CD4-positive, alpha-beta T cell treated with Interleukin-4 for 1 hour (primary cell): ENCODE measurements at regions not wholly inside any gene's neighbourhood (a gene's known extent, or its start where the extent isn't known, plus 50 kb on each side); places are given as distances from the start of the nearest gene placed in this dataset.
"Not testable (repeated sequence)": the region's sequence is repeated elsewhere in the genome, so short reads cannot be mapped to it uniquely, and the experiment has no call there.

Source experiments
- DNase-seq, 2 donors: peaks; one replicate each; pipeline ENCODE4 v3.0.0-alpha.2; 2020 to 2022

DNA sequence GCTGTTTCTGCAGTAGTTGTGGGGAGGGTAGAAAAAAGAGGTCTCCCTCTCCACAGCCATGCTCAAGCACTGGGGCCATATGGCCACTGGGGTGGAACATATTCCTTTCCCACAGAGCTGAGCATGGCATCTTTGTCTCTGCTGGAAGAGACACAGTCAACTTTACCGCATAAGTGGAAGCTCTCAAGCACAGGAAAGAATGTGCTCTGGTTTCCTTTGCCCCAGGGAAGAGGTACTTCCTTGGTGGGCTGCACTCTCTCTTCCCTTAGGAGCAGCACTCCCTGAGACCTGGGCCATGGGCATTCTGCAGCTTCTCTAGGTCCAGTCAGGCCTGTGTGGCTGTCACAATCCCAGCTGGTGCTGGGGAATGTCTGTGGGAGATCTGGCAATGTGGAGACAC, 168.5 kb upstream of the ACTBL2 start:
- DNase-seq = no peak

DNA sequence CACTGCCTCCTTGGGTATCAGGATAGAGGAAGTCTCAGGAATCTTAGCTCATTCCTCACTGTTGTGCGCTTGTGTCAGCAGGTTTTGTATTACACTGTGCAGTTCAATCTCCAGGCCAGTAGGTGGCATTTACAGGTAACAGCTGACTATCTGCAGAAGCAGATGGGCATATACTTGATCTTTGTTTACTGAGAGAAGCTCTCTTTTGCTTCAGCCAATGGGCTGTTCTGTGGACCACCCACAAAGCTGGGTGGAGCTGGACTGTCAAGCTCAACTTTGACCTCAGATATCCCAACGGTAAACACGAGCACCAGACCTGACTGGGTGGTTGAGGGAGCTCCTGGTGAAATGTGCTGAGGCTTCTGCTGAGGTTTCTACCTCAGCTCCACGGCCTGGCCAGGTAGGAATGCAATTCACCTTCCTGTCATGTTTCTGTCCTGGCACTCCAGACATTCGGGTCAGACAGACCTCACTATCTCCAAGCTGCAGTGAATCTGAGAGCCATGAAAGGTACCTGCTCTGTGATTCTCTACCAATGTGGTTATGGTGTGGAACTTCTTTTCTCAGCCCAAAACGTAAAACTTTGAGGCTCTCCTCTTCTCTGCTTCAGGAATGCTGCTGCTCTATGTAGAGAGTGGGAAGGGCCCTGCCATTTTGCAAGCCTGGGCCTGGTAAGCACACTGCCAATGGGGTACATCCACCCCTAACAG, 167.9 kb upstream of the ACTBL2 start:
- peak; percentile 12 to 24 for DNase-seq

DNA sequence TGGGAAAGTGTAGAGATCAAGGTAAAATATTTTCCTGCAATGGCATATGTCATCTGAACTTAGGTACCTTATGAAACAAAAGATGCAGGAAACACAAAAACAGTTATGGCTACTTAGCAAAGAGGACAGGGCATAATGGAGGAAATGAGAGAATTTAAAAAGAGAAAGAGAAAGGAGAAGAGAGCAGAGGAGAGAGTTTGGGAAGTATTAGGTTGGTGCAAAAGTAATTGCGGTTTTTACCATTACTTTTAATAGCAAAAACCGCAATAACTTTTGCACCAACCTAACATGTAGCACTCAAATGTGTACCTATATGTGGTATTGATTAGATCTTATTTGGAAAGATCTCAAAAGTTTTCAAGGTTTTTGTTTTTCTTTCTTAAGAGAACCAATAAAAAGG, 160.1 kb upstream of the ACTBL2 start:
- no peak for DNase-seq

DNA sequence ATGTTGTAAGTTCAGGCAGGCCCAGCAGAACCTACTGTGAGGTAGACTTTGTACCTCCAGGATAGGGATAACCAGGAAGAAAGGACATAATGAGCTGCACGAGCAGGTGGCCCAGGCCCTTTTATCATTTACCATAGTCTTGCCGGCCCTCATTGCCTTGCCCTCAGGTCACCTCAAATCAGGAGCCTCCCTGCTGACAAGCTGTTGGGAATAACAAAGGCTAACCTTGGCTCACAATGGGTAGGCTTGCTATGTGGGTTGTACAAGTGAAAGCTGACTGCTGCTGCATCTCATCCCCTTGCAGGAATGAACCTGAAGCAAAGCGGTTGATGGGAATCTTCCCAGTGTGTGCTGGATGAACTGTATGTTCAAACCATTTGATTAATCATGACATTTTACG, 159.5 kb upstream of the ACTBL2 start:
- DNase-seq = no peak

DNA sequence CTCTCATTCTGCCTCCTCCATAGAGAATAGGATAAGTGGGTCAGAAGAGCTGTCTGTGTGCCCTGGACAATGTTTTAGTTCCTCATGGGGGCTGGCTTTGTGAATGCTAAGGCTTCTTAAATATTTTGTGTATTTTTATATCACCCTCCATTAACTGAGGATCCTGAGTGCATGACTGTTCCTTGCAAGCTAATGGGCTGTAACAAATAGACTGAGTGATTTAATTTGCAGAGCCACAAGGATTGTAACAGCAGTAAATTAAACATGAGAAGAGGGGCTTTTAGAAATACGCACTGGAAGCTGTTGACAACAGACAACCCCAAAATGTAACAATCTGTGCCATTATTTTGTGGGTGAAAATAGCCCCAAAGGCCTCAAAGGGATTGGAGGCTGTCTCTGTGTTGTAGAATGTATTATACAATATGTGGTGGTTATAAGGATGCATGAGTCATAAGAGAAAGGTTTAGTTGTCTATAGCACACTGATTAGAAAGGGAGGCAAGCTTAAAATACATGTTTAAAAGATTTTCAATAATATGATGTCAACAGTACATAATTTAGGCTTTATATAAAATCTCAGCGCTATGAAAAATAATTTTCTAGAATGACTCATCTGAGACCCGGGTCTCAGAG, 152.7 kb upstream of the ACTBL2 start:
- DNase-seq = no peak

DNA sequence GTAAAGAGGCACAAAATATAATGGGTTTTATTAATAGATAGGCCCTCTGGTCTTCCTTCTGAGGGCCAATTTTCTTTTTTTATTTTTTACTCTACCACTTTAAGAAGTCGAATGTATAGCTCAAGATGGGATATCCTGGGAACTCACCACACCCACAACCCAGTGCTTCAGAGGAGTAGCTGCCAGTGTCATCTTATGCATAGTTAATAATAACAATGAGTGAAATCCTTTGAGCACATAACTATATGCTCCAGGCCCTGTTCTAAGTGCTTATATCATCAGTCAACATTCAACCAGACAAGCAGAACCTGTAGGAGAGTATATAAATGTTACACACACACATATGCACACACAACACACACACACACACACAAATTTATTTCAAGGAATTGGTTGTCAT, 150.3 kb upstream of the ACTBL2 start:
- DNase-seq = no peak

DNA sequence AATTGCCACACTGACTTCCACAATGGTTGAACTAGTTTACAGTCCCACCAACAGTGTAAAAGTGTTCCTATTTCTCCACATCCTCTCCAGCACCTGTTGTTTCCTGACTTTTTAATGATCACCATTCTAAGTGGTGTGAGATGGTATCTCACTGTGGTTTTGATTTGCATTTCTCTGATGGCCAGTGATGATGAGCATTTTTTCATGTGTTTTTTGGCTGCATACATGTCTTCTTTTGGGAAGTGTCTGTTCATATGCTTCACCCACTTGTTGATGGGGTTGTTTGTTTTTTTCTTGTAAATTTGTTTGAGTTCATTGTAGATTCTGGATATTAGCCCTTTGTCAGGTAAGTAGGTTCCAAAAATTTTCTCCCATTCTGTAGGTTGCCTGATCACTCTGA, 148.5 kb upstream of the ACTBL2 start:
- DNase-seq = not testable (repeated sequence)

DNA sequence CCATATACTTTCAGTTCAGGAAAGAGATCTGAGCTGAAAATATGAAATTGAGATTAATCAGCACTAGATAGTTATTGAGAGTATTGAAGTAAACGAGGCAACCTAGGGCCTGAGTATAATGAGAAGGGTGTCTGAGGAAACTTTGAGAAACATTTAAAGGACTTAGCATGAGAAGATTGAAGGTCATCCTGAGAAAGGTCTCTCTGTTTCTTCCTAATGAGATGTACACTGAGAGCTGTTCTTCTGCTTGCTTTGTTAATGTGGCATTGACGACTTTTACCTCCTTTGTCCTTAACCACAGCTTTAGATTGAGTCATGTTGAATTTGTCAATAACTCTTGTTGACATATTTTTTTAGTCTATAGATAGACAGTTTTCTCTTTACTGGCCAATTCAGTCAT, 145.1 kb upstream of the ACTBL2 start:
- no peak for DNase-seq

DNA sequence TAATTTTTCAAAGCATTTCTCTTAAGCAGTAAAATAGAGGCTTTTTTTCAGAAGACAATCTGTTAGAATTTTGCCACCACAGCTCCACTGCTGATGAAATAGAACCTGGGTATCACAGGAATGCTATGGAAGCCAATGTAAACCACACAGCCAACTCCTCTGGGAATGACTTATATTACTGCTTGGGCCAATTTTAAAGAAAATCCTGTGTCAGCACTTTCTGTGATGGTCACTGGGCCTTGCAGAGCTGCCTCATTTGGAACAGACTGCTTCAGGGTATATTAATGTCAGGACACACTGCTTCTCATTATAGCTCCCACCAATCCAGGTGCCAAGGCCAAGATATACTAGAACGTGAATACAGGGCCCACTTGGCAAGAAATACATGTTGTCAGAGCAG, 144.1 kb upstream of the ACTBL2 start:
- DNase-seq = no peak

DNA sequence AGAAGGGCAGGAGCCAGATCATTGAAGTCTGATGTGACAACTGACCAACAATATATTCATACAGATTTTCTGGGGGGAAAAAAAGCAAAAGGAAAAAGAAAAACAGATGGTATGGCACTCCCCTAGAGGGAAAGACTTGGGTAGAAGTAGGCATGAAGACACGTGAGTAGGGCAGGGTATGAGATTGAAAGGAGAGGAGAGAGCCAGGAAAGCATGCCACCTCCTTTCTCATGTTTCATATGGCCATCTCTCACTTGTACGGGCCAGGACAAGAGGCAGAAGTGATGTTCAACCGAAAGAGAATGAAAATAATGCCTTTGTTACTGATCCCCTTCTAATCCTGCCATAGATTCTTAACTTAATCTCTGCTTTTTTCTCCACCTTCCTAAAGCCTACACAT, 139.0 kb upstream of the ACTBL2 start:
- no peak for DNase-seq

DNA sequence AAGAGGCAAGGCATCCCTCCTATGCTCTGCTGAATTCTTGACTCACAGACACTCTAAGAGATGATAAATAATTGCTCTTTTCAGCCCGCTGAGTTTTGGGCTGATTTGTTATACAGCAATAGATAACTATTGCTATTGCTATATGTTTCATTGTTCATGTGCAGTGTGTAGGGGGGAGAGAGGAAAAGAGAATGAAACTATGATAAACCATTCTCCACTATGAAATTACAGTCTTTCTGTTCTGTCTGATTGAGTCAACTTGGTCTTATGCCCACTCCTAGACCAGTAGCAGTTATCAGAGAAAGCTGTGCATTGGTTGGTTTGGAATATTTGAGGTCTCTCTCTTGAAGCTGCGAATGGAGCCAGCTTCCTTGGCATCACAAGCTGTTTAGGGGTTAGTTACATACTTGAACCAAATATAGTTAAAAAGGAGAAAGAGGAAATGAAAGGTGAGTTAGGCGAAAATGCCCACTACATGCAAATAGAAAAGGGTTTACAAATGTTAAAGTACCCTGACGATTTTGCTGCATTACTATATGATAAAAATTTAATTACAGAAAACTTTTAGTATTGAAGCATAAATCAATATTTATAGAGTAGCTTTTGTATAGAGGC, 136.3 kb upstream of the ACTBL2 start:
- DNase-seq = no peak

DNA sequence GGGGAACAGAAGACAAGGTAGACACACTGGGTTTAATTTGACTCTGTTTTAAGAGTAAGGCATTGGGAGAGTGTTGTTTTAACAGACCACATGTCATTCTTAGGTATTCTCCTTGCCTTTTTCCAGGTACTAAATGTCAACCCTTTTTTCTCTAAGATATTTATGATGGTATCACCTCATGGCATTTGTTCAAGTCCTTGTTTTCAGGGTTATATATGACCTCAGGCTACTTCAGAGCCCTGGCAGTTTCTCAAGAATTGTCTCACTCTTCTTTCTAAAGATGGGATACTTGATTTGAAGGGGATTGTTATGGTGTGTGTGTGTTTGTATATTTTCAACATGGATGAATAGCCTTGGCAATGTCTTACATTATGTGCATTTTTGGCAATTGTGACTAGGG, 131.1 kb upstream of the ACTBL2 start:
- DNase-seq = no peak

DNA sequence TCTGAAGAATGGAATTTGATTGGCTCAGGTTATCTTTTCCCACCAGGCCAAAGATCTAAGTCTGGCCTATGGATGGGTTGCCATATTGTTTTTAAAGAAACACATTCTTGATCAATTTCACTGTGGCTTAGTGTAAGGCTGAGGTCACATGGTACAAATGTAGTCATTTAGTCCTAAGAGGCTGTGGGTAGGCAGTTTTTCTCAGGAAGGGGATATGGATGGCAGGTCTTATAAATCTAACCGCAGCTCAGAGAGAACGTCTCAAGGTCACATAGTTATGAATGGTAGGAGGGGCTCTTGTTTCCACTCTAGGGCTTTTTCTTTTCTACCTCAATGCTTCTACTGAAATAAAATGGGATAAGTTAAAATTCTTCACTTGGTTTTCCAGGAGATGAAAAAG, 128.6 kb upstream of the ACTBL2 start:
- DNase-seq = no peak

DNA sequence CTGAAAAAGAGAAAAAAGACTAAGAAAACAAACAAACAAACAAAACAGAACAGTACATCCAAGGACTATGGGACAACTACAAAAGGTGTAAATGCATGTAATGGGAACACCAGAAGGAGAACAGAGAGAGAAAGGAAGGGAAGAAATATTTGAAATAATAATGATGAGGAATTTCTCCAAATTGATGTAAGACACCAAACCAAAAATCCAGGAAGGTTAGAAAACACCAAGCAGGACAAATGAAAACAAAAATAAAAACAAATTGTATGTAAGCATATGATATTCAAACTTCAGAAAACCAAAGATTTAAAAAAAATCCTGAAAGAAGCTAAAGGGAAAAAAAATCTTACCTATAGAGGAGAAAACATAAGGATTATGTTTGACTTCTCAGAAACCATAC, 125.9 kb upstream of the ACTBL2 start:
- no peak for DNase-seq

DNA sequence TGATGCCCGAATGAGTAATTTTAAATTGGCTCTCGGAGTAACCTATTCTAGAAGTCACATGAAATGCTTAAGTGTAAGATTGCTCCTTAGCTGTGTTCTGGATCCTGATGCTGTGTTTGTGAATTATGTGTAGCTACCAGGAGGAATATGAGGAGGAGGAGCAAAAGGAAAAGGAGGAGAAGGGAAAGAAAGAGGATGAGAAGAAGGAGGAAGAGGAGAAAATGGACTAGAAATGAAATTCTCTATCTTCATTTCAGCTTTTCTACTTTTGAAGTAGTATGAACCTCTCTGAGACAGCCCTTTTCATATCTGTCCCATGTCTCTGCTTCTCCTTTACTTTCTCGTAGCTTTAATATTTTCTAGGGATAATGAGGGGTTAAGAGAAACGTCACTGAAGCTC, 119.4 kb upstream of the ACTBL2 start:
- no peak for DNase-seq

DNA sequence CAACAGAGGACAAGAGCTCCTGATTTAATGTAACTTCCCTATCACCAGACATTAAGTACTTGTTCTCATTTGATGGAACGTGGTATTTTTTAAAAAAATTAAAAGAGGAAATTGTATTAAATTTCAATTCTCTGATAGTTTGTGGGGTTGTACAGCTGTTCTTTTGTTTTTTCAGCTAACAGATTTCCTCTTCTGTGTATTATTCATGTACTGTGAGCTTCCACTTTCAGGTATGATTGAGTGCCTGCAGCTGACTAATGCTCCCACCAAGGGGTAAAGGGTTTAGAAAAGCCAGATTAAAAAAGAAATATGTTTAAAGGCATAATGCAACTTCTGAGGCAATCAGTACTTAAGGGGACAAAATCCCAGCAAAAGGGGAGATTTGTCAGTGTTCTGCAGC, 117.7 kb upstream of the ACTBL2 start:
- DNase-seq = no peak

DNA sequence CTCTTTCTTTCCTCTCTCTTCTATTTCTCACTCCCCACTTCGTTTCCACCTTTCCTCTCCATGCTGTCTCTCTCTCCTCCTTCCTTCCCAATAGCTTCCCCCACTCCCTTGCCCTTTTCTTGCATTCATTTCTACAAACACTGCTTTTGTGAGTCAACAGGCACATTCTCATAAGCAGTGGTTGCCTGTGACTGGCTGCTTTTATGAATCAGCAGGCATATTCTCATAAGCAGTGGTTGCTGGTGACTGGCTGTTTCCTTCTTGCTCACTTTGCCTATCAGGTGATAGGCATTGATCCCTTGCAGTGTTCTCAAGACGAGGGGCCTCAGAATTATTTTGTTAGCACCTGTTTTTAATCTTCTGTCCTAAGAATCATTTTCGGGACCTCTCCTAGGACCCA, 116.1 kb upstream of the ACTBL2 start:
- DNase-seq = no peak

DNA sequence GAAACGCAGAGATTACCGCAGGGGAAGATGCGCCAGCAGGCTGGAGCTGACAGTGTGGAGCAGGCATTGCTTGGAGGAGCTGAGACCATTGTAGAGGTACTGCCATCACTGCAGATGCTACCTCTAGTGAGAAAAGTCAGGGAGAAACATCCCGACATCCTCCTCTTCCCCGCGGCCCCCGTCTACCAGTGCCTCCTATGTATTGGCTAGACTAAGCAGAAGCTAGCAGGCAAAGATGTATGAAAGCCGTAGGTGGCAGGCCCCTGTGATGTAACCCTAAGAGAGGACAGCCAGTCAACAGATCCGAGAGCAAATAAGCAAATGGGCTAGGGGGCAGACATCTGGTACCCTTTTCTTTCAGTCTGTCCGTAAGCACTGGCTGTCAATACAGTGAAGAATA, 115.5 kb upstream of the ACTBL2 start:
- DNase-seq = no peak

DNA sequence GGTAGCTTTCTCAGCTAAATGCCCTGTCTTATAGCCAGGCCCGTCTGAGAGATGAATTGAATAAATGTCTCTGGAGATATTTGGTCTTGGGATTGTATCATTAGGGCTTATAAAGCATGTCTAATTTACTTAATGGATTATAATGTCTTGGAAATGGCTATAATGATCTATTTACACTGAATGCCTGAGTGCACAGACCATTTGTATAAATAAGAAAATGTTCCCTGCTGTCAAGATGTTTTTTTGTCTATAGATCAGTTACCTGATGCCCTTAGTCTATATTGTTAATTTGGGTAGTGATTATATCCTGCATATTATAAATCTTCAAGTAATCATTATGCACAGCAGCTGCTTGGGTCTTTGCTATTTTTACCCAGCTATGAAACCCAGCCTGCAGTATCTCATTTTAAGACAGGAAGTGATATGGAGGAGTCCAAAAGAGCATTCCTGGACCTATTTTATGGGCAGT, 112.9 kb upstream of the ACTBL2 start:
- DNase-seq = no peak

DNA sequence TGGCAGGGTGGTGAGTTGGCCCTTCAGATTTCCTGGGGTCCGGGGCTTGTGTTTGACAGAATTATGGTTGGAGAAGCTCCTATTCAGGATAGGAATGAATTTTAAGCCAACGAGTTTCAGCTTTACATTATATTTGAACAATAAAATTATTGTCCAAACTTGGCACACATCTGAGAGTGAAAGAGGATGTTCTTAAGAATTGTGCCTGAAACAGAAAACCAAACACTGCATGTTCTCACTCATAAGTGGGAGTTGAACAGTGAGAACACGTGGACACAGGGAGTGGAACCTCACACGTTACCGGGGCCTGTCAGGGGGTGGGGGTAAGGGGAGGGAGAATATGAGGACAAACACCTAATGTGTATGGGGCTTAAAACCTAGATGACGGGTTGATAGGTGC, 111.8 kb upstream of the ACTBL2 start:
- DNase-seq = no peak

DNA sequence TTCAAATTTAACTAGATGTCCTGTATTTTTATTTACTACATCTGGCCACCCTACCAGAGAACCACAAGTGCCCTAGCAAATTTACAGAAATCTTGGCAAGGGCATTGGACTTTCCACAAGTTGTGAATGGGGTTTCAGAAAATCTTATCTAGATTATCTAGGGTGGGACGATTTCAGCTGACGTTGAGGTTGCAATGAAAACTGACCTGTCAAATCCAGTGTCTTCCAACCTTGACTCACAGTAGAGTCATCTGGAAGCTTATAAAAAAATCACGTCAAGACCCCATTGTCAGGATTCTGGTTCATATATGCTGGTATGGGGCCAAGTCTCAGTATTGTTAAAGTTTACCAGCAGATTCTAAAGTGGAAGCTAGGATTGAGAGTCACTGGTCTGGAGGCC, 109.6 kb upstream of the ACTBL2 start:
- no peak for DNase-seq

DNA sequence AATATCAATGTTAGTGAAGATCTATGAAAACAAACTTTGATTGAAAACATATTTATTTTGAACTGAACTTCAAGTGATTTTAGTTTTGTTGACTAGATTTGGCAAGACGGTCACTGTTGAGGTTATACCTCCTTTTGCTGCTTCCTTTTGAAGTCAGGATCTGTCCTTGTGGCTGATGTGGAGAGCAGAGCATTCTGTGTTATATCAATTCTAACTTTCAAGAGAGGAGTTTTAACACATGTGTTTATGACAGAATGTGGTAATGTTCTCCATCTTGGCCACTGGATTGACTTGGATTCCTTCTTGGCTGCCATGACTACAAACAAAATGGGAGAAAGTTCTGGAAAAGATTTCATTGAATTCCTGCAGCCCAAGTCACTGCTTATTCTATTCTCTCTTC, 104.0 kb upstream of the ACTBL2 start:
- no peak for DNase-seq

DNA sequence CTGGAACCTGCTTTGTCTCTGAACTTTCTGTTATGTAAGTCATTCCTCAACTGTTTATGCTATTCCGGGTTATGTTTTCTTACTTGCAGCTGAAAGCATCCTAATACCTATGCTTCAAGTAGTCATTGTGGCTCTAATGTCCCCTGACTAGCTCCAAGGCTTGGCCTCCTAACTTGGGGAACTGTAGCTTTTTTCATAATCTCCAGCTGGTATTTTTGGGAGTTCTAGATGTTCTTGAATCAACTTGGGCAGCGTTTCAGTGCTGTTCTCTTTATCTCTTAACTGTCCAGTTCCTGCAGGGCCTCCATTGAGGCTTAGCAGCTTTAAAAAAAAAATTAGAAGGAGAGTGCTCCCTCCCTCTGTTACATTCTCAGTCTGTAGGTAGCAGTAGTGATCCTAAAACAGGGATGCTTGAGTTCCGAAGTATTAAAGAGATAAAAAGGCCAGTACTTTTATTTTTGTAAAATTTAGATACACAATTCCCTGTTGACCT, 100.0 kb upstream of the ACTBL2 start:
- no peak for DNase-seq

DNA sequence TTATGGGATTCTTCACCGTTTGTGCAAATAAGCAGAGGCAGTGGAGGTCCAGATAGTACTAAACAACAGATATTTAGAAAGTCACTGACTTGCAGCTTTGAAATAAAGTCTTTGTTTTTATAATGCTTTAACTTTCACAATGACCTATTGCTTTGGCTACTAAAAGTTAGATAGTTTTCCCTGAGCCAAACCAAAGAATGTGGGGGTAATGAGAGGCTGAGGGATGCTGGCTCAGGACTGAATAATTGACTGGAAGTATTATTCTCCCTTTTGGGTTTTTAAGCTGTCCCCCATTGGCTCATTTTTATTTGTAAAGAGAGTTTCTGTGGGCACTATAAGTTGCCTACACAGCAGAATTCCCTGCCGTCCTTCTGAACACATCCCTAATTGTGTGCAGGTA, 99.2 kb upstream of the ACTBL2 start:
- no peak for DNase-seq
